Cerebellar cortex (tissue), 1 donor: ENCODE measurements at regions not wholly inside any gene's neighbourhood (a gene's known extent, or its start where the extent isn't known, plus 50 kb on each side); places are given as distances from the start of the nearest gene placed in this dataset.
"Not testable (repeated sequence)": the region's sequence is repeated elsewhere in the genome, so short reads cannot be mapped to it uniquely, and the experiment has no call there.

Source experiments
- DNase-seq: peaks from one replicate; pipeline ENCODE4 v3.0.0-alpha.2; 2015; ENCODE audit warnings: low spot score

GRCh38 chr3:17891139-17891856, 148.9 kb upstream of the TBC1D5 start:
- DNase-seq: no peak

- no peak for DNase-seq
Measured at GRCh38 chr3:17885986-17886385, 143.6 kb upstream of the TBC1D5 start.

DNA sequence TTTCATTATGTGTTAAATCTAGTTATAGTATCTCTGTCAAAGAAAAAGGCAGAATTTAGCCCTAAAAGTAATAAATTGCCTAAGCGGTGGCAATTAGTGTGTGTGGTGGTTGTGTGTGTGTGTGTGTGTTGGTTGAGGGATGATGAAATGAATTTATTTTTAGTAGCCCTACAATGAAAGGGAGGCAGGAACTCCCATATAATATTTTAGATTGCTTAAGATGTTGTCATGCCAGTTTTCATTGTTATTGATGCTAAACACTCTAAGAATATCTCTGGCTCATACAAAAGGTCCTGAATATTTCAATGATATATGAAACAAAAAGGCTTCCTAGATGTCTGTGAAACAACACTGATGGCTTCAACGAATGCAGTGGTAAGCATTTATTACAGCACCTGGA, 140.6 kb upstream of the TBC1D5 start:
- no peak for DNase-seq

- DNase-seq: no peak
Measured at GRCh38 chr3:17877299-17877698, 134.9 kb upstream of the TBC1D5 start.

DNA sequence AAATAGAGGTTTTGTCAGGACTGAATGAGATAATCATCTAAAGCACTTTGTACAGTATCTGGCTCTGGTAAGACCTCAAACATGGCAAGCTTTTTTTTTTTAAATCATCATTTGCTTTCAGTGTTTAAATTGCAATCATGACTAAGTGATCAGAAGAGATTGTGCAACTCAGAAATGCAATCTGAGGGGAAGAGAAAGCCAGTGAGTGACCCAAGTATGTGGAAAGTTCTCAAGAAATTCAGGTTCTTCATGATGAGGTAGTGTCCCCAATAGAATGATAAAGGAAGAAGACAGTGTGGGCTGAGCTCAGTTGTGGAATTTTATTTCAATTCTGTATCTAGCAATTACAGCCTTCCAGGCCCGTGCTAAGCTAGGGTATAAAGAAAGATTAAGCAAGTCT, 132.2 kb upstream of the TBC1D5 start:
- DNase-seq: no peak

- no peak for DNase-seq
Measured at GRCh38 chr3:17872457-17872856, 130.0 kb upstream of the TBC1D5 start.

DNA sequence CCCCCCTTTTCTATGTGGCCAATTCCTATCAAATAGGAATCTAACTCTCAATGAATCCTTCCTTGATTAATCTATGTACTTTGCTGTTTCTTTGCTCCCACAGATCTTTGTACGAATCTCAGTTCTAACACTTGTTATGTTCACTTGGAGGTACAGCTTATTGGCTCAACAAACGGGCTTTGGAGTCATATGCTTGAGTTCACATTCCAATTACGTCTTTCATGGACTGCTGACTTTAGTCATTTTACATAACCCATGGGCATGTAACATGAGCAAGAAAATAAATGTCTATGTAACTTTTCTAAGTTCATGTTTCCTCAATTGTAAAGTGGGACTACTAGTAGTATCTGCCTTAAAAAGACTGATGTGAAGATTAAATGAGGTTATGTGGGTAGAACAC, 123.2 kb upstream of the TBC1D5 start:
- no peak for DNase-seq

GRCh38 chr3:17861476-17861875, 119.0 kb upstream of the TBC1D5 start:
- no peak for DNase-seq

DNA sequence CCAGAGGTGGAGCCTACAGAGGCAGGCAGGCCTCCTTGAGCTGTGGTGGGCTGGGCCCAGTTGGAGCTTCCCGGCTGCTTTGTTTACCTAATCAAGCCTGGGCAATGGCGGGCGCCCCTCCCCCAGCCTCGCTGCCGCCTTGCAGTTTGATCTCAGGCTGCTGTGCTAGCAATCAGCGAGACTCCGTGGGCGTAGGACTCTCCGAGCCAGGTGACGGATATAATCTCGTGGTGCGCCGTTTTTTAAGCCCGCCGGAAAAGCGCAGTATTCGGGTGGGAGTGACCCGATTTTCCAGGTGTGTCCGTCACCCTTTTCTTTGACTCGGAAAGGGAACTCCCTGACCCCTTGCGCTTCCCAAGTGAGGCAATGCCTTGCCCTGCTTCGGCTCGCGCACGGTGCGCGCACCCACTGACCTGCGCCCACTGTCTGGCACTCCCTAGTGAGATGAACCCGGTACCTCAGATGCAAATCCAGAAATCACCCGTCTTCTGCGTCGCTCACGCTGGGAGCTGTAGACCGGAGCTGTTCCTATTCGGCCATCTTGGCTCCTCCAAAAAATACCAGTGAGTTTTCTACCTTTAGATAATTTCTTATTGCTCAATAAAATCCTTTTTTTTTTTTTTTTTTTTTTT, 118.5 kb upstream of the TBC1D5 start:
- not testable (repeated sequence) for DNase-seq

DNA sequence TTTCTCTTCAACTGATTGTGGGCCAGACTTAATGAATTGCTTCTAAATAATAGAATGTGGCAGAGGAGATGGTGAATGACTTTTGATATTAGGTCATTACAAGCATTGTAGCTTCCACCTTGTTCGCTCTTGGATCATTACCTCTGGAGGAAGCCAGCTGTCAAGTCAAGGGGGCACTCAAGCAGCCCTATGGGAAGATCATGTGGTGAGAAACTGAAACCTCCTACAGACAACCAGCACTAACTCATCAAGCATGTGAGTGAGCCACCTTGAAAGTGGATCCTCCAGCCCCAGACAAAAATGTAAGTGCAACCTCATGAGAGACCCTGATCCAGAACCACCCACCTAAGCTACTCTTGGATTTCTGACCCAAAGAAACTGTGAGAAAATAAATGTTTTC, 109.8 kb upstream of the TBC1D5 start:
- no peak for DNase-seq

DNA sequence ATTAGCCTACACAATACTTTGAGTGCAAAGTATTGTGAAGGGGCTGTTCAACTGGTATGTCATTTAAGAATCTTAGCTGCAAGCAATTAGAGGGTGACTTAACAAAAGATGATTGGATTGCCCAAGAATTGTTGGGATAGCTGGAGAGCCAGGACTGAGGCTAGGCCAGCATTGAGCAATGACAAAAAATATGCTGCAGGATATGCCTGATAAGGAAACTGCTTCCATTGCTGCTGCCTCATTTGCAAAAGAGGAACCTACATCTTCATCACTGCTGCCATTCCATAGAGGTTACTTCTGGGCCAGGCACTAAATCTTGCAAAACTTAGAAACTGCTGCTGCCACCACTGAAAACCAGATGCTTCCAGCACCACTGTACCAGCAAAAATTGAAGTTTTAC, 108.0 kb upstream of the TBC1D5 start:
- no peak for DNase-seq

- DNase-seq: no peak
Measured at GRCh38 chr3:17848102-17848501, 105.7 kb upstream of the TBC1D5 start.

DNA sequence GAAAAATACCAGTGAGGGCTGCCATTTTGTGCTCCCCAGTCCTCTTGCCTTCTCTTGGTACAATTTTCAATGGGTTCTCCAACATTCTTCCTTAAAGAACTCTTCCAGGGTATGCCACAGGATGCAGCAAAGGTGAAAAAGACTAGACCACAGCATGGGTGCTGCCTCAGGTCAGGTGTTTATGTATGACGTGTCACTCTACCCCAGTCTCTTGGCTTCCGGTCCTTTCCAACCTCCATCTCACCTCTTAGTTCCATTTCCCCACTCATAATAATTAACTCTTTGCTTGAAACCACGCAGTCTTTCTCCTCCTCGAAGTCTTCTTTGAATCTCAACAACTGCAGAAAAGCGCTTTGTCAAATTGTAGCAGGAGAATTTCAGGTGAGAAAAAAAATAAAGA, 104.7 kb upstream of the TBC1D5 start:
- DNase-seq: no peak

DNA sequence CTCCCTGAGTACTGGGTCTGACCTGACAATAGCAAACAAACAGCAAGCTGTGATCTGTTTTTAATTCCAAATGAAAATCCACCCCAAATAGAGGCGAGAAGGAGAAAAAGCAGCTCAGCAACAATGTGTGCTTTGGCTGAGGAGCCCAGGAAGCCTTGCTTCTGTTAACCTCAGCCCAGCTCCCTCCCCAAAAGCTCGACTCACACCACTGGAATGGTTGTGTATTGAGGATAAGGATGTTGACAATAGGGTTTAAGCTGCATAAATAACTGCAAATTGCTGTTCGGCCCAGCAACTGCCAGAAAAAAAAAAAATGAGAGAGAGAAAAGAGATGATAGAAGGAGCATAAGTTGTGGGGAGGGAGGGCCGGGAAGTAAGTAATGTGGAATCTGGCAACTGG, 104.0 kb upstream of the TBC1D5 start:
- no peak for DNase-seq

GRCh38 chr3:17845026-17845812, 102.8 kb upstream of the TBC1D5 start:
- DNase-seq: no peak

GRCh38 chr3:17844236-17844635, 101.8 kb upstream of the TBC1D5 start:
- DNase-seq: no peak

DNA sequence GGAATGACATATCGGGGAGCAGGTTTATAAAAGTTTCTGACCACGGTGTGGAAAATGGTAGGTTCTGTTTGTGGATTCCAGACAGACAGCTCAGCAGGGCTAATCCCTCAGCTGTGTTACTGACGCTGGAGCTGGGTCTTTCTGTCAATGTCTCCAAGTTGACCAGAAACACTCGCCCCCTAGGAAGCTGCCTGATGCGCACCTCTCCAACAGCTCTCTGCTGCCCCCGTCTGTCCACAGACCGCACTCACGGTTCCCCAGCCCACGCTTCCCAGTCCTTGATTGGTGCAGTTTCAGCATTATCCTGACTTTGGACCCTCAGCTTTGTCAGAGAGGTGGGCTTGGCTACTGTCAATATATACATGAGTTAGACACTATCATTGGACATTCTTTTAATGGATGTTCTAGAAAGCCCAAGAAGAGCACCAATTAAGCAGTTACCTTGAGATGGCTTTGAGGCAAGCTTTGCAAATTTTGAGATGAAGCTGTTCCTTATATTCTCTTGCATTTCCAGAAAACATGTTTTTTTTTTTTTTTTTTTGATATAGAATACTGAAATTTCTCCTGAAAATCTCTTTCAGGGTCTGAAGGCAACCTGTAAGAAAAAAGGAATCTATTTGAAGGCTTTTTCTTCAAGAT, 98.9 kb upstream of the TBC1D5 start:
- peak; percentile 71 for DNase-seq

DNA sequence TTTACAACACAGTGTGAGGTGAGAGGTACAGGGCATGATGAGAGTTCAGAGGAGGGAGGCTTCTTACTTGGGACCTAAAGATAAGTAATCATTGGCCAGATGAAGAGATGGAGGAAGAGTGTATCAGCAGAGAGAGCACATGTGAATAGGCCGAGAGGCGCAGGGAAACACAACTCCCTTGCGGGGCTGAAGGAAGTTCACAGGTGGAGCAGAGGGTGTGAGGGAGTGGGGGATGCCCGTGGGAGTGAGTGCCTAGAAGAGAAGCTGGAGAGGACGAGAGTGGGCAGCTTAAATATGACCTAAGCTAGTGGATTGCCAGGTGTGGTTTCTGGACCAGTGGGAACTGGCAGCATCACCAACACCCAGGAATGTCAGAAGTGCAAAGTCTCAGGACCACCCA, 98.2 kb upstream of the TBC1D5 start:
- no peak for DNase-seq

DNA sequence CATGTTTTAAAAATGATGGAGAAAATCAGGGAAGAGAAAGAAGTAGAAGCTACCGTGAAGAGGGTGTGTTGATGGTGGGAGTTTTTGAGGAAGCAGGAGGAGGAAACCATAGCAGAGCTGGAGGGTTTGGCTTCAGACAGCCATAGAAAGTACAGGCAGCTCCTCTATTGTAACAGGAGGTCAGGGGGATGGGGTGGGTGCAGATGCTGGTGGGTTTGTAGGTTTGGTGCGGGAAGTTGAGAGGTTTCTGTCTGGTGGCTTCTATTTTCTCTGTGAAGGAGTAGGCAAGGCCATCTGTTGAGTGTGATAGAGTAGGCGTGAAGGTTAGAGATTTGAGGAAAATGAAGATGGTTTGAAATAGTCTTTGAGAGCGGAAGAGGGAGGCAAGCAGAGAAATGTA, 97.7 kb upstream of the TBC1D5 start:
- no peak for DNase-seq

DNA sequence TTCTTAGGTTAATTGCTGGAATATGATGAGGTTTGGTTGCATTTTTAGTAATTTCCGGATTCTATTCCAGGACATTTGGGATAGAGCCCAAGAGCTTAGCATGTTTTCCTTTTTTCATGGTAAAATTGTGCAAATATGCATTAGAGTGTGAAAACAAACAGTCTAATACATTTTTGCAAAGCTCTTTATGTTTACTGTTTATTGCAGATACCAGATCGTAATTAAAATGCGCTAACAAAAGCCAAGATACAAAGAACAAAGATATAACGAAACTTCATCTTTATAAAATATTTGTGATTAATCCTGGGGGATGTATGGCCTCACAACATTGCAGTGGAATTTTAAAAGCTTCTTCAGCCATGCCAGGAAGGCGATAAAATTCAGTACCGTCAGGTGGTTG, 94.5 kb upstream of the TBC1D5 start:
- no peak for DNase-seq

DNA sequence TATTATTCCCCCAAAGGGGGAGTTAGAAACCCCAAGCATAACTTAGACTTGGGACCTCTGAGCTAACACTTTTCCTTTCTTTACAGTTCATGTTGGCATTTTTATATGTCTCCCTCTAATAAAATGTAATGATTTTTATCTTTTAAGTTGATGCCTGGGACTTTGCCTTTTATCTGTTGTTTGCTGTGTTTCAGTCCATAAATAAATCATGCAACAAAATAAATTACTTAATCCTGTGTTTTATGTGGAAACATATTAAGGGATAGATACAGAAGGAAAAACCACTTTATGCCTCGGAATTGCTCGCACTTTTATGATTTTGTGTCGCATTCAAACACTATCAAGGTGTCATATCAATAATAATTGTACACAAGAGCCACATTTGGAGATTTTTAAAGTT, 93.7 kb upstream of the TBC1D5 start:
- DNase-seq: no peak

DNA sequence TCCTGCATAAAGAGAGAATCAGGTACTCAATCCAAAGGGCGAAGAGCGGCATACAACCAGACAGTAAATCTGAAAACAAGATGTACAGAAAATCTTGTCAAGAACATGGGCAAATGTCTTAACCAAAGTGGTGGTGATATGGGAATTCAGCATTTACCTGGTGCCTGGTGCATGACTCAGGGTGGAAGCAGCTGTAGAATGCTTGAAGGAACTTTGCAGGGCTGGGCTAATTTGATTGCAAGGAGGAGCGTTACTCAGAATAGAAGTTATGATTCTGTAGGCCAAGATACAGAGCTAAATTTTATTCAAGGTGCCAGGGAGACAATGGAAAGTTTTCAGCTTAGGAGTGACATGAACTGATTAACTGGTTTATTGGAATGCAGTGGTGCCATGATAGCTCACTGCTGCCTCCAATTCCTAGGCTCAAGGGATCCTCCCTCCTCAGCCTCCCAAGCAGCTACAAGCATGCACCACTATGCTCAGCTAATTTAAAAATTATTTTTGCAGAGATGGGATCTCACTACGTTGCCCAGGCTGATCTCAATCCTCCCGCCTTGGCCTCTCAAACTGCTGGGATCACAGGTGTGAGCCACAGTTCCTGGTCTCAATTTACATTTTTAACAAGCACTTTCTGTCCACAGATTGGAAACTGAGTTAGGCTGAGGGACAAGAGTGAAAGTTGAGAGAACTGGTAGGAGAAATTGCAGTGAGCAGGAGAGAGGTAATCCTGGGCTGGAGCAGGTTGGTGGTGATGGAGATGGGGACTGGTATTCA, 91.5 kb upstream of the TBC1D5 start:
- no peak for DNase-seq
